CD4-positive, alpha-beta T cell treated with Interleukin-6 at 100 ng/mL for 8 hours (primary cell): ENCODE measurements at regions not wholly inside any gene's neighbourhood (a gene's known extent, or its start where the extent isn't known, plus 50 kb on each side); places are given as distances from the start of the nearest gene placed in this dataset.

Source experiments
- DNase-seq: peaks from one replicate; pipeline ENCODE4 v3.0.0-alpha.2; 2020; ENCODE audit warnings: mixed read lengths, low spot score

- DNase-seq, result no peak
Measured at GRCh38 chr10:10782603-10783002, 235.1 kb upstream of the CELF2 start.

GRCh38 chr10:10785627-10786026 lies 232.0 kb upstream of the CELF2 start:
- DNase-seq, result no peak

- no peak for DNase-seq
Measured at GRCh38 chr10:10786109-10787090, 231.3 kb upstream of the CELF2 start.

GRCh38 chr10:10787586-10787985 lies 230.1 kb upstream of the CELF2 start:
- no peak for DNase-seq

- DNase-seq, result no peak
Measured at GRCh38 chr10:10788761-10789160, 228.9 kb upstream of the CELF2 start.

GRCh38 chr10:10791869-10792268 lies 225.8 kb upstream of the CELF2 start:
- no peak for DNase-seq

GRCh38 chr10:10792681-10793080 lies 225.0 kb upstream of the CELF2 start:
- no peak for DNase-seq

GRCh38 chr10:10794046-10794445 lies 223.6 kb upstream of the CELF2 start:
- no peak for DNase-seq

GRCh38 chr10:10794791-10795191 lies 222.9 kb upstream of the CELF2 start:
- no peak for DNase-seq

GRCh38 chr10:10796061-10796773 lies 221.5 kb upstream of the CELF2 start:
- no peak for DNase-seq

- DNase-seq, result no peak
Measured at GRCh38 chr10:10796774-10797415, 220.8 kb upstream of the CELF2 start.

- DNase-seq, result no peak
Measured at GRCh38 chr10:10797513-10797912, 220.2 kb upstream of the CELF2 start.

- no peak for DNase-seq
Measured at GRCh38 chr10:10798102-10798863, 219.4 kb upstream of the CELF2 start.

GRCh38 chr10:10798864-10799192 lies 218.8 kb upstream of the CELF2 start:
- DNase-seq, result no peak

GRCh38 chr10:10800961-10801360 lies 216.7 kb upstream of the CELF2 start:
- no peak for DNase-seq

- DNase-seq, result no peak
Measured at GRCh38 chr10:10803278-10803677, 214.4 kb upstream of the CELF2 start.

GRCh38 chr10:10804061-10804460 lies 213.6 kb upstream of the CELF2 start:
- no peak for DNase-seq

GRCh38 chr10:10804998-10805740 lies 212.5 kb upstream of the CELF2 start:
- DNase-seq, result no peak

GRCh38 chr10:10807106-10807505 lies 210.6 kb upstream of the CELF2 start:
- no peak for DNase-seq

GRCh38 chr10:10811562-10811961 lies 206.1 kb upstream of the CELF2 start:
- no peak for DNase-seq

- no peak for DNase-seq
Measured at GRCh38 chr10:10813656-10814055, 204.0 kb upstream of the CELF2 start.
